ENCODE measurements at regions not wholly inside any gene's neighbourhood (a gene's known extent, or its start where the extent isn't known, plus 50 kb on each side); places are given as distances from the start of the nearest gene placed in this dataset.
A peak's percentile ranks its signal among the peaks of the same experiment; 100 is the strongest.
"Not testable (repeated sequence)": the region's sequence is repeated elsewhere in the genome, so short reads cannot be mapped to it uniquely, and the experiment has no call there.

GRCh38 chr7:16086743-16087142 is 334.6 kb downstream of the CRPPA start:
- H4K91ac ChIP-seq (ENCODE audit: low read length), result no peak overlapping the region
- peaks cover 2% of the 10 kb centered on the region for H3K4me1 ChIP-seq (ENCODE audit: control insufficient read depth, insufficient read depth, low read depth, low read length)
- no peak overlapping the region for H3K9ac ChIP-seq (ENCODE audit: low read length)
- no peak overlapping the region for H3K27ac ChIP-seq (ENCODE audit: low read length, poor library complexity, severe bottlenecking)
- no peak overlapping the region for H4K8ac ChIP-seq (ENCODE audit: low read length)
- H2BK12ac ChIP-seq (ENCODE audit: low read length in 2 of 2), result no peak overlapping the region
- no peaks in the 10 kb centered on the region for H3K36me3 ChIP-seq (ENCODE audit: control insufficient read depth in 1 of 2, insufficient read depth in 2 of 2, low read depth in 1 of 2, low read length in 2 of 2)
- H3K4me2 ChIP-seq (ENCODE audit: low read length, poor library complexity, severe bottlenecking), result no peak overlapping the region
- H2BK120ac ChIP-seq (ENCODE audit: low read depth, low read length), result no peak overlapping the region
- 77% methylated on average over 1 of the region's 1 CpG for WGBS
- H3K4me3 ChIP-seq (ENCODE audit: insufficient read depth in 1 of 2, low read depth in 1 of 2, low read length in 2 of 2), result no peak overlapping the region
- H3K9me3 ChIP-seq (ENCODE audit: control insufficient read depth, low read length), result no peaks in the 10 kb centered on the region
- H2AFZ ChIP-seq (ENCODE audit: low read depth, low read length), result no peak overlapping the region
- H3K27me3 ChIP-seq (ENCODE audit: control insufficient read depth in 1 of 2, insufficient read depth in 1 of 2, low read length in 2 of 2), result no peaks in the 10 kb centered on the region
- peak overlapping the region in 1 of 2 experiments; percentile 32 for H3K14ac ChIP-seq (ENCODE audit: low read length in 2 of 2)
- no peak overlapping the region for H2BK15ac ChIP-seq (ENCODE audit: low read depth, poor library complexity, severe bottlenecking)
- H3K23ac ChIP-seq (ENCODE audit: low read length in 2 of 2), result no peak overlapping the region
- no peaks in the 10 kb centered on the region for H3K79me1 ChIP-seq (replicated peaks; ENCODE audit: low read length, poor library complexity, severe bottlenecking)
- H2AK5ac ChIP-seq (ENCODE audit: low read length, severe bottlenecking), result peak overlapping the region; percentile 17
- H2BK5ac ChIP-seq (ENCODE audit: low read depth, low read length, poor library complexity, severe bottlenecking), result no peak overlapping the region
- no peak overlapping the region for H3K4ac ChIP-seq (ENCODE audit: low read depth in 1 of 2, low read length in 2 of 2)
- no peak for DNase-seq
- H3K18ac ChIP-seq (ENCODE audit: low read depth in 1 of 2, low read length in 2 of 2), result peak overlapping the region in 1 of 2 experiments; percentile 18

GRCh38 chr7:16085780-16086179 is 335.6 kb downstream of the CRPPA start:
- H2BK15ac ChIP-seq (ENCODE audit: low read depth, poor library complexity, severe bottlenecking); DNase-seq; H3K27ac ChIP-seq (ENCODE audit: low read length, poor library complexity, severe bottlenecking); H2BK120ac ChIP-seq (ENCODE audit: low read depth, low read length); H4K91ac ChIP-seq (ENCODE audit: low read length); H3K4me2 ChIP-seq (ENCODE audit: low read length, poor library complexity, severe bottlenecking); H3K79me1 ChIP-seq (replicated peaks; ENCODE audit: low read length, poor library complexity, severe bottlenecking); H4K8ac ChIP-seq (ENCODE audit: low read length); H3K9ac ChIP-seq (ENCODE audit: low read length); H3K4me1 ChIP-seq (ENCODE audit: control insufficient read depth, insufficient read depth, low read depth, low read length); H3K14ac ChIP-seq (ENCODE audit: low read length in 2 of 2); H3K9me3 ChIP-seq (ENCODE audit: control insufficient read depth, low read length); H3K4ac ChIP-seq (ENCODE audit: low read depth in 1 of 2, low read length in 2 of 2); H3K27me3 ChIP-seq (ENCODE audit: control insufficient read depth in 1 of 2, insufficient read depth in 1 of 2, low read length in 2 of 2); H3K18ac ChIP-seq (ENCODE audit: low read depth in 1 of 2, low read length in 2 of 2); H3K4me3 ChIP-seq (ENCODE audit: insufficient read depth in 1 of 2, low read depth in 1 of 2, low read length in 2 of 2); H2BK12ac ChIP-seq (ENCODE audit: low read length in 2 of 2); H2BK5ac ChIP-seq (ENCODE audit: low read depth, low read length, poor library complexity, severe bottlenecking); H2AFZ ChIP-seq (ENCODE audit: low read depth, low read length); H3K23ac ChIP-seq (ENCODE audit: low read length in 2 of 2); H3K36me3 ChIP-seq (ENCODE audit: control insufficient read depth in 1 of 2, insufficient read depth in 2 of 2, low read depth in 1 of 2, low read length in 2 of 2); H2AK5ac ChIP-seq (ENCODE audit: low read length, severe bottlenecking): not testable (repeated sequence)
- WGBS, result 94% methylated on average over 2 of the region's 6 CpGs

- Histone ChIP-seq H2BK5ac (ENCODE audit: low read depth, low read length, poor library complexity, severe bottlenecking) (no peak overlapping the region), H3K79me1 (replicated peaks; ENCODE audit: low read length, poor library complexity, severe bottlenecking) (no peaks in the 10 kb centered on the region), H4K91ac (ENCODE audit: low read length) (no peak overlapping the region), H3K9ac (ENCODE audit: low read length) (no peak overlapping the region), H3K4me3 (ENCODE audit: insufficient read depth in 1 of 2, low read depth in 1 of 2, low read length in 2 of 2) (no peak overlapping the region), H3K18ac (ENCODE audit: low read depth in 1 of 2, low read length in 2 of 2) (no peak overlapping the region), H3K9me3 (ENCODE audit: control insufficient read depth, low read length) (no peaks in the 10 kb centered on the region), H2AFZ (ENCODE audit: low read depth, low read length) (no peak overlapping the region), H4K8ac (ENCODE audit: low read length) (no peak overlapping the region), H2BK15ac (ENCODE audit: low read depth, poor library complexity, severe bottlenecking) (no peak overlapping the region), H2AK5ac (ENCODE audit: low read length, severe bottlenecking) (peak overlapping the region; percentile 49), H3K4me1 (ENCODE audit: control insufficient read depth, insufficient read depth, low read depth, low read length) (peaks cover 2% of the 10 kb centered on the region), H2BK120ac (ENCODE audit: low read depth, low read length) (no peak overlapping the region), H3K27ac (ENCODE audit: low read length, poor library complexity, severe bottlenecking) (no peak overlapping the region), H3K14ac (ENCODE audit: low read length in 2 of 2) (no peak overlapping the region), H3K36me3 (ENCODE audit: control insufficient read depth in 1 of 2, insufficient read depth in 2 of 2, low read depth in 1 of 2, low read length in 2 of 2) (no peaks in the 10 kb centered on the region), H3K27me3 (ENCODE audit: control insufficient read depth in 1 of 2, insufficient read depth in 1 of 2, low read length in 2 of 2) (no peaks in the 10 kb centered on the region), H3K23ac (ENCODE audit: low read length in 2 of 2) (no peak overlapping the region), H3K4me2 (ENCODE audit: low read length, poor library complexity, severe bottlenecking) (no peak overlapping the region), H3K4ac (ENCODE audit: low read depth in 1 of 2, low read length in 2 of 2) (no peak overlapping the region), H2BK12ac (ENCODE audit: low read length in 2 of 2) (no peak overlapping the region)
- DNase-seq, result no peak
- WGBS, result 100% methylated on average over 4 of the region's 4 CpGs
Measured at GRCh38 chr7:16084875-16085274, 336.5 kb downstream of the CRPPA start.

GRCh38 chr7:16084370-16084769 is 337.0 kb downstream of the CRPPA start:
- H3K27ac ChIP-seq (ENCODE audit: low read length, poor library complexity, severe bottlenecking), result peak overlapping the region; percentile 41
- H3K18ac ChIP-seq (ENCODE audit: low read depth in 1 of 2, low read length in 2 of 2), result no peak overlapping the region
- H3K27me3 ChIP-seq (ENCODE audit: control insufficient read depth in 1 of 2, insufficient read depth in 1 of 2, low read length in 2 of 2), result no peaks in the 10 kb centered on the region
- no peak overlapping the region for H3K14ac ChIP-seq (ENCODE audit: low read length in 2 of 2)
- H2BK15ac ChIP-seq (ENCODE audit: low read depth, poor library complexity, severe bottlenecking), result no peak overlapping the region
- H3K4me1 ChIP-seq (ENCODE audit: control insufficient read depth, insufficient read depth, low read depth, low read length), result peaks cover 2% of the 10 kb centered on the region
- no peak overlapping the region for H4K8ac ChIP-seq (ENCODE audit: low read length)
- H3K23ac ChIP-seq (ENCODE audit: low read length in 2 of 2), result no peak overlapping the region
- H4K91ac ChIP-seq (ENCODE audit: low read length), result no peak overlapping the region
- no peak overlapping the region for H3K4me2 ChIP-seq (ENCODE audit: low read length, poor library complexity, severe bottlenecking)
- H3K4ac ChIP-seq (ENCODE audit: low read depth in 1 of 2, low read length in 2 of 2), result no peak overlapping the region
- no peak overlapping the region for H2AFZ ChIP-seq (ENCODE audit: low read depth, low read length)
- no peak overlapping the region for H2BK12ac ChIP-seq (ENCODE audit: low read length in 2 of 2)
- H3K9me3 ChIP-seq (ENCODE audit: control insufficient read depth, low read length), result no peaks in the 10 kb centered on the region
- H3K4me3 ChIP-seq (ENCODE audit: insufficient read depth in 1 of 2, low read depth in 1 of 2, low read length in 2 of 2), result no peak overlapping the region
- 90% methylated on average over 2 of the region's 3 CpGs for WGBS
- no peak for DNase-seq
- no peak overlapping the region for H2BK5ac ChIP-seq (ENCODE audit: low read depth, low read length, poor library complexity, severe bottlenecking)
- peak overlapping the region; percentile 44 for H2AK5ac ChIP-seq (ENCODE audit: low read length, severe bottlenecking)
- H3K9ac ChIP-seq (ENCODE audit: low read length), result no peak overlapping the region
- no peaks in the 10 kb centered on the region for H3K79me1 ChIP-seq (replicated peaks; ENCODE audit: low read length, poor library complexity, severe bottlenecking)
- H2BK120ac ChIP-seq (ENCODE audit: low read depth, low read length), result no peak overlapping the region
- no peaks in the 10 kb centered on the region for H3K36me3 ChIP-seq (ENCODE audit: control insufficient read depth in 1 of 2, insufficient read depth in 2 of 2, low read depth in 1 of 2, low read length in 2 of 2)

All from mesenchymal stem cell (in vitro differentiated cells and primary cell).